Kidney (tissue), 13 donors: ENCODE measurements at regions not wholly inside any gene's neighbourhood (a gene's known extent, or its start where the extent isn't known, plus 50 kb on each side); places are given as distances from the start of the nearest gene placed in this dataset.
A peak's percentile ranks its signal among the peaks of the same experiment; 100 is the strongest.
"Not testable (repeated sequence)": the region's sequence is repeated elsewhere in the genome, so short reads cannot be mapped to it uniquely, and the experiment has no call there.

Source experiments
- DNase-seq, 5 donors: peaks; one replicate each; pipeline ENCODE4 v3.0.0-alpha.2; 2013 to 2020
- FAIRE-seq: peaks from 2 replicates; lab custom pipeline; 2012; peaks lifted over from hg19 to GRCh38; lab: Jason Lieb, UNC
- H3K27ac ChIP-seq, 2 donors: one replicate each; pipeline ENCODE4 v1.7.0; 2013; ENCODE audit warnings: low read depth in 2 of 2, low read length in 2 of 2, inconsistent platforms in 1 of 2
- H3K27me3 ChIP-seq: one replicate; pipeline ENCODE4 v1.7.1; 2013; ENCODE audit warnings: low read length, inconsistent platforms; ENCODE audit not compliant: control insufficient read depth, insufficient read depth
- H3K36me3 ChIP-seq, 3 donors: one replicate each; pipeline versions ENCODE4 v1.7.0 to v1.7.1; 2013; ENCODE audit warnings: low read length in 3 of 3, control low read depth in 1 of 3, inconsistent platforms in 1 of 3; ENCODE audit not compliant: insufficient read depth in 3 of 3, control insufficient read depth in 2 of 3
- H3K4me1 ChIP-seq, 3 donors: one replicate each; pipeline versions ENCODE4 v1.7.0 to v1.7.1; 2013; ENCODE audit warnings: low read length in 3 of 3, inconsistent platforms in 1 of 3, low read depth in 1 of 3; ENCODE audit not compliant: control insufficient read depth in 2 of 3, insufficient read depth in 2 of 3
- H3K4me3 ChIP-seq, 3 donors: one replicate each; pipeline versions ENCODE4 v1.7.0 to v1.8.1; 2013; ENCODE audit warnings: low read length in 3 of 3, control low read depth in 1 of 3, inconsistent platforms in 1 of 3
- H3K9ac ChIP-seq, 3 donors: one replicate each; pipeline versions ENCODE4 v1.7.0 to v1.7.1; 2013; ENCODE audit warnings: low read length in 3 of 3, control low read depth in 1 of 3, inconsistent platforms in 1 of 3
- H3K9me3 ChIP-seq, 3 donors: one replicate each; pipeline versions ENCODE4 v1.7.0 to v1.7.1; 2013; ENCODE audit warnings: low read length in 3 of 3, control low read depth in 1 of 3, inconsistent platforms in 1 of 3; ENCODE audit not compliant: control insufficient read depth in 2 of 3, insufficient read depth in 1 of 3
- CTCF ChIP-seq: IDR thresholded peaks from 3 replicates; pipeline ENCODE4 v1.5.1; 2012; ENCODE audit warnings: mild to moderate bottlenecking, moderate library complexity, borderline replicate concordance; ENCODE audit not compliant: insufficient read depth; ENCODE audit errors: extremely low read depth
- intact Hi-C: fragments of 100-400 bp; cut with DNase I; formaldehyde crosslinking; loops from one replicate; pipeline ENCODE4 v1.11.1; 2022
- donor health status: control.
- donor health status: control.
- donor health status: control.
- donor health status: control.
- donor health status: control.
- donor health status: DM: yes; HTN: yes; CAD: no.
- donor health status: Normal renal cell carcinoma (clear cell type).

- H3K4me3 ChIP-seq = no peak overlapping the region
- no peak for DNase-seq
- intact Hi-C loops = no loop called here
Measured at GRCh38 chr16:86272744-86273143, 237.6 kb upstream of the FOXF1 start.

GRCh38 chr16:86277221-86277620, 233.1 kb upstream of the FOXF1 start:
- FAIRE-seq = no peak
- TF ChIP-seq CTCF = no peak
- no peaks in the 10 kb centered on the region for H3K4me1 ChIP-seq
- DNase-seq = no peak
- intact Hi-C loops = no loop called here
- no peak overlapping the region for H3K4me3 ChIP-seq
- no peaks in the 10 kb centered on the region for H3K9me3 ChIP-seq
- no peaks in the 10 kb centered on the region for H3K27me3 ChIP-seq
- no peaks in the 10 kb centered on the region for H3K36me3 ChIP-seq
- H3K9ac ChIP-seq = no peak overlapping the region
- H3K27ac ChIP-seq = no peak overlapping the region

More at GRCh38 chr16:86272744-86273143, 237.6 kb upstream of the FOXF1 start:
- Histone ChIP-seq H3K9ac (no peak overlapping the region), H3K9me3 (no peaks in the 10 kb centered on the region), H3K27ac (no peak overlapping the region), H3K4me1 (no peaks in the 10 kb centered on the region), H3K36me3 (no peaks in the 10 kb centered on the region), H3K27me3 (no peaks in the 10 kb centered on the region)
- TF ChIP-seq CTCF = no peak
- FAIRE-seq = no peak

- FAIRE-seq, H3K36me3 ChIP-seq, intact Hi-C loops, H3K4me3 ChIP-seq, DNase-seq, H3K9me3 ChIP-seq, H3K9ac ChIP-seq, H3K4me1 ChIP-seq, H3K27me3 ChIP-seq, H3K27ac ChIP-seq: not testable (repeated sequence)
Measured at GRCh38 chr16:86277859-86278258, 232.5 kb upstream of the FOXF1 start.

- Histone ChIP-seq H3K27ac (no peak overlapping the region), H3K9ac (no peak overlapping the region), H3K9me3 (no peaks in the 10 kb centered on the region), H3K4me1 (no peaks in the 10 kb centered on the region), H3K27me3 (peaks cover 14% of the 10 kb centered on the region), H3K36me3 (no peaks in the 10 kb centered on the region), H3K4me3 (no peak overlapping the region)
- intact Hi-C loops = no loop called here
- DNase-seq = peak in 2 of 5 donors; percentile 36 to 39
- TF ChIP-seq CTCF = no peak
- FAIRE-seq = no peak
Measured at GRCh38 chr16:86281421-86281820, 228.9 kb upstream of the FOXF1 start.
